Esophagus muscularis mucosa (tissue), 4 donors: ENCODE measurements at regions not wholly inside any gene's neighbourhood (a gene's known extent, or its start where the extent isn't known, plus 50 kb on each side); places are given as distances from the start of the nearest gene placed in this dataset.

Experiments used
- CTCF ChIP-seq, 3 experiments: fragments of 200-600 bp in 2 of 3; fragments of 450-650 bp in 1 of 3; sonication (generic) in 2 of 3; IDR thresholded peaks; one replicate each; pipeline ENCODE4 v1.5.1; 2017 to 2019; ENCODE audit warnings: antibody characterized with exemption in 3 of 3, mild to moderate bottlenecking in 2 of 3, moderate library complexity in 1 of 3
- EP300 ChIP-seq: sonication (generic); formaldehyde crosslinking; IDR thresholded peaks from one replicate; pipeline ENCODE4 v1.6.1; 2017; ENCODE audit warnings: antibody characterized with exemption
- POLR2A ChIP-seq: fragments of 450-650 bp; IDR thresholded peaks from one replicate; pipeline ENCODE4 v1.6.1; 2017; ENCODE audit warnings: antibody characterized with exemption, moderate library complexity, mild to moderate bottlenecking, low read depth
- POLR2AphosphoS5 ChIP-seq, 2 donors: sonication (generic); formaldehyde crosslinking; IDR thresholded peaks; one replicate each; pipeline ENCODE4 v1.6.1; 2017; ENCODE audit warnings: antibody characterized with exemption in 2 of 2

GRCh38 chr4:62571494-62571893, 1371.4 kb downstream of the ADGRL3 start:
- no peak for TF ChIP-seq CTCF (IDR thresholded peaks at IDR 0.05)
- no peak for TF ChIP-seq EP300
- TF ChIP-seq POLR2AphosphoS5 (IDR thresholded peaks at IDR 0.05), result no peak
- no peak for TF ChIP-seq POLR2A
